BE2C (cell line): ENCODE measurements at regions not wholly inside any gene's neighbourhood (a gene's known extent, or its start where the extent isn't known, plus 50 kb on each side); places are given as distances from the start of the nearest gene placed in this dataset.

ENCODE experiments used
- DNase-seq: peaks from one replicate; pipeline ENCODE4 v3.0.0-alpha.2; 2020
- H3K27me3 ChIP-seq: fragments of 250-450 bp; sonication (Bioruptor Pico); 2 replicates; pipeline ENCODE4 v1.5.1; 2020; ENCODE audit warnings: mild to moderate bottlenecking
- H3K36me3 ChIP-seq: fragments of 250-450 bp; sonication (Bioruptor Pico); 2 replicates; pipeline ENCODE4 v1.5.1; 2020; ENCODE audit warnings: mild to moderate bottlenecking
- H3K4me1 ChIP-seq: fragments of 250-450 bp; sonication (Bioruptor Pico); 2 replicates; pipeline ENCODE4 v1.5.1; 2020
- H3K4me3 ChIP-seq: 2 replicates; pipeline ENCODE4 v1.5.1; 2011; ENCODE audit warnings: low read depth, low read length
- H3K9me3 ChIP-seq: fragments of 250-450 bp; sonication (Bioruptor Pico); 2 replicates; pipeline ENCODE4 v1.5.1; 2020
- CTCF ChIP-seq: IDR thresholded peaks from 2 replicates; pipeline ENCODE4 v1.5.1; 2012; ENCODE audit warnings: mild to moderate bottlenecking, low read depth, low read length

GRCh38 chr20:21615617-21616080 is 89.8 kb upstream of the PAX1 start:
- TF ChIP-seq CTCF = peak; percentile 91
- Histone ChIP-seq H3K36me3 (no peaks in the 10 kb centered on the region), H3K4me1 (no peaks in the 10 kb centered on the region), H3K27me3 (no peaks in the 10 kb centered on the region; the same call in 1 of the 2 replicates), H3K9me3 (no peaks in the 10 kb centered on the region), H3K4me3 (no peak overlapping the region)
- DNase-seq = peak; percentile 60

GRCh38 chr20:21614980-21615379 is 90.5 kb upstream of the PAX1 start:
- DNase-seq = no peak
- no peaks in the 10 kb centered on the region for H3K36me3 ChIP-seq
- H3K4me1 ChIP-seq = no peaks in the 10 kb centered on the region
- no peaks in the 10 kb centered on the region for H3K9me3 ChIP-seq
- no peak overlapping the region for H3K4me3 ChIP-seq
- TF ChIP-seq CTCF = no peak
- H3K27me3 ChIP-seq = no peaks in the 10 kb centered on the region; the same call in 1 of the 2 replicates

DNA sequence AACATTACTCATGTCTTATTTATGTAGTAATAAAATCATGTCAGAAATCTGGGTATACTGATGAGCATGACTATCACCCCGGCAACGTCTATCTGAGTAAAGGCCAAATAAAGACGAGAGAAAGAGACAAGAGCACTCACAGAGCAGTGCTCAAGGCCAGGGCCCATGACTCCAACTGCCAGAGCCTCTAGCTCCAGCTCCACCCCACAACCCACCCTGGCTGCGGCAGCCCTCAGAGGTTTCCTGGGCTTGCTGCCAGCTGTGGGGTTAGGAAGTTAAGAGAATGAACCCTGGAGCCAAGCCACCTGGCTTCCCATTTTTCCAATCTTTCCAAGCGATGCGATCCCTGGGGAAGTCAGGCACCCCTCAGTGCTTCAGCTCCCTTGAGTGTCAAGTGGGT is 92.0 kb upstream of the PAX1 start:
- no peaks in the 10 kb centered on the region for H3K9me3 ChIP-seq
- DNase-seq = peak; percentile 16
- no peak overlapping the region for H3K4me3 ChIP-seq
- H3K4me1 ChIP-seq = no peaks in the 10 kb centered on the region
- no peaks in the 10 kb centered on the region; the same call in 1 of the 2 replicates for H3K27me3 ChIP-seq
- TF ChIP-seq CTCF = no peak
- H3K36me3 ChIP-seq = no peaks in the 10 kb centered on the region

DNA sequence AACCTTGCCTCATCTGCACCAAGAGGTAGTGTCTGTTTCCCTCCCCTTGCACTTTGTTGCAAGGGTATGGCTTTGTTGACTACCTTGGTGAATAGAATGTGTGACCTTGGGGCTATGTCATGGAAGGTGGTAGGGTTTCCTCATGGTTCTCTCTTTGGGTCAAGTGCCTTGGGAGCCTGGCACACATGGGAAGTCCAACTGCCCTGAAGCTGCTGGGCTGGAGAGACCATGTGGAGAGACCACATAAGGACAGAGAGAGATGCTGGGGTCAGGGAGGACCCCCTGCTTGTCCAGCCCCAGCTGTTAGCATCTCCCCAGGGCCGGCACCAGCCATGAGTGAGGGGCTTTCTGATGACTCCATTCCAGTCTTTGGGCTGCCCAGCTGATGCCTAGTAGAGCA is 95.5 kb upstream of the PAX1 start:
- no peak for DNase-seq
- H3K9me3 ChIP-seq = no peaks in the 10 kb centered on the region
- H3K27me3 ChIP-seq = no peaks in the 10 kb centered on the region; the same call in 1 of the 2 replicates
- TF ChIP-seq CTCF = no peak
- H3K4me1 ChIP-seq = no peaks in the 10 kb centered on the region
- no peaks in the 10 kb centered on the region for H3K36me3 ChIP-seq
- H3K4me3 ChIP-seq = no peak overlapping the region

DNA sequence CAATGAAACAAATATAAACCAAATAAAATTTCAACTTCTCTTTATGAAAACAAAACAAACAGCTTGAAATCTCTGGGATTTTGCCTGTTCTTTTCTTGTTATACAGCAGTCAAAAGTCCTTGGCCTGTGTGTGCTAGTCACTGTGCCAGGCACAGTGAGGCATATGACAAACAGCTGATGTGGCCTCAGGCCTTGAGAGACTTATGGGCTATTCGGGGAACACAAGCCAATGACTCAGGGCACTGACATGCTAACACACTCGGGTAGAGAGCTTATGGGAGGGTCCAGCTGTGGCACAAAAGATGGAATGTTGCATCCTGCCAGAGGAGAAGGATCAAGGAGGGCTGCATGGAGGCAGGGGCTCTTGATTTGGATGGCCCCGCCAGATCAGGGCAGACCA is 95.4 kb upstream of the NKX2-2 start:
- DNase-seq = no peak
- TF ChIP-seq CTCF = no peak
- Histone ChIP-seq H3K4me3 (no peak overlapping the region), H3K4me1 (no peaks in the 10 kb centered on the region), H3K9me3 (no peaks in the 10 kb centered on the region), H3K27me3 (no peaks in the 10 kb centered on the region), H3K36me3 (no peaks in the 10 kb centered on the region)

DNA sequence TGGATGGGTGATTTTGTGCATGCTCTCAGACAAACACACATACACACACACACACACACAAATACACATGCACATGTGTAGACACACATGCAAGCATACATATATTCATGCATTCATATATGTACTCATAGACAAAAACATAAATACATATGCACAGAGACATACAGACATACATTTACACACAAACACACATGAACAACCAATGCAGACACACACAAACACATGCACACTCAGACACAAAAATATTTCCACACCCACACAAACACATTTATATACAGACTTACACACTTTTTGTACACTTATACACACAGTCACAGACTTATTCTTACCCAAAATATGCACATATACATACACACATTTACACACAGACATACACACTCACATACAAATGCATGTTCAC is 94.9 kb upstream of the NKX2-2 start:
- Histone ChIP-seq H3K4me3 (no peak overlapping the region), H3K27me3 (no peaks in the 10 kb centered on the region), H3K36me3 (no peaks in the 10 kb centered on the region), H3K9me3 (no peaks in the 10 kb centered on the region), H3K4me1 (no peaks in the 10 kb centered on the region)
- DNase-seq = no peak
- no peak for TF ChIP-seq CTCF
